ENCODE measurements at regions not wholly inside any gene's neighbourhood (a gene's known extent, or its start where the extent isn't known, plus 50 kb on each side); places are given as distances from the start of the nearest gene placed in this dataset.

DNA sequence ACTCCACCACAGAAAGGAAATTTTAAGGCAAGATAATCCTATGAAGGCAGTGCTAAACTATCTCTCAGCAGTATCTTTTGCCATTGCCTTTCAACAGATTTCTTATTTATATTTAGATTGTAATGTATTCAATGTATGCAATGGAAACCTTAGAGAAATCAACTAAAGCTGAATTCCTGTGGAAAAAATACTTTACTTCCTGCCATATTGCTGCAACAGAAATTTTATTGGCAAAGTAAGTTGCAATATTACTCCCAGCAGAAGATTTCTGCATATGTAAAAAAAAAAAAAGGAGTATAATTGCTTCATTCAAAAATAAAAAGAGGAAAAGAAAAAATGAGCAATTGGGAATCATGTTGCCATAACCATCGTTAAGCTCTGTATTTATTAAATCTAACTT, 454.6 kb upstream of the CD180 start:
- TF ChIP-seq, protein P1, sequence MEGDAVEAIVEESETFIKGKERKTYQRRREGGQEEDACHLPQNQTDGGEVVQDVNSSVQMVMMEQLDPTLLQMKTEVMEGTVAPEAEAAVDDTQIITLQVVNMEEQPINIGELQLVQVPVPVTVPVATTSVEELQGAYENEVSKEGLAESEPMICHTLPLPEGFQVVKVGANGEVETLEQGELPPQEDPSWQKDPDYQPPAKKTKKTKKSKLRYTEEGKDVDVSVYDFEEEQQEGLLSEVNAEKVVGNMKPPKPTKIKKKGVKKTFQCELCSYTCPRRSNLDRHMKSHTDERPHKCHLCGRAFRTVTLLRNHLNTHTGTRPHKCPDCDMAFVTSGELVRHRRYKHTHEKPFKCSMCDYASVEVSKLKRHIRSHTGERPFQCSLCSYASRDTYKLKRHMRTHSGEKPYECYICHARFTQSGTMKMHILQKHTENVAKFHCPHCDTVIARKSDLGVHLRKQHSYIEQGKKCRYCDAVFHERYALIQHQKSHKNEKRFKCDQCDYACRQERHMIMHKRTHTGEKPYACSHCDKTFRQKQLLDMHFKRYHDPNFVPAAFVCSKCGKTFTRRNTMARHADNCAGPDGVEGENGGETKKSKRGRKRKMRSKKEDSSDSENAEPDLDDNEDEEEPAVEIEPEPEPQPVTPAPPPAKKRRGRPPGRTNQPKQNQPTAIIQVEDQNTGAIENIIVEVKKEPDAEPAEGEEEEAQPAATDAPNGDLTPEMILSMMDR (conservative IDR thresholded peaks at IDR 0.05), result no peak
- H3K27ac ChIP-seq, result no peak overlapping the region

DNA sequence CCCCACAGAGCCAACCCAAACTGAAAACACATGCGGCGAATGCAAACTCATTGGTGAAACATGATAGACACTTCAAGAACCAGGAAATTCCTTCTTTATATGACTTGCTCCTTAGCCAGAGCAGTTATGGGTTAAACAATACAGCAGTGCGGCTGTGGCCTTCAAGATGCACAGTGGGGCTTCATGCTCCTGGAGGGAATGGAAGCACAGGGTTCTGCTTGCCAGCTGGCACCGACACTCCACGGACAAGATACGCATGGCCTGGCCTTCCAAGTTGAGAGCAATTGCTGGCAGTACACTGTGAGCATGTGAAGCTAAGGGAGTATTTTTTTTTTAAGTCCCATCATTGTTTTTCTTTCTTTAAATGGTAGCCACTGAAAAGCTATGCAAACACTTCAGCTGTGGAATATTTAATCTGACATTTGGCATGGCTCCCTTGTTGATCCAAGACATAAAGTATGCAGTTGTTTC, 451.6 kb upstream of the CD180 start:
- TF ChIP-seq, protein P1 (conservative IDR thresholded peaks at IDR 0.05), result no peak
- peak overlapping the region; percentile 81 for H3K27ac ChIP-seq

DNA sequence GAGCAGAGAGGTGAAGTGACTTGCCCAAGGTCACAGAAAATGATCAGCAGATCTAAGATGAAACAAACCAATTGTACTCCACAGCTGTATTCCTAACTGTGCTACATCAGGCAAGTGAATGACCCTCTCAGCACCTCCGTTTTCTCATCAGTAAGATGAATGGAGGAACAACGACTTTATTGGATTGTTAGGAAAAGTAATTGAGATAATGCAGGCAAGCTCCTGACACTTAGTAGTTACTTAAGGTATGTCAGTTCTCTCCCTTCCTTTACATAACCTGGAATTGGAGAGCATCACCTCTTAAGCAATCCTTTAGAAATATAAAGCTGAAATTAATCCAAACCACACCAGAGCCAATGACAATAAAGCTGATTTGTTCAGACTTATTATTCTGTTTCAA, 451.2 kb upstream of the CD180 start:
- H3K27ac ChIP-seq, result peak overlapping the region; percentile 81
- TF ChIP-seq, protein P1 (conservative IDR thresholded peaks at IDR 0.05), result no peak

DNA sequence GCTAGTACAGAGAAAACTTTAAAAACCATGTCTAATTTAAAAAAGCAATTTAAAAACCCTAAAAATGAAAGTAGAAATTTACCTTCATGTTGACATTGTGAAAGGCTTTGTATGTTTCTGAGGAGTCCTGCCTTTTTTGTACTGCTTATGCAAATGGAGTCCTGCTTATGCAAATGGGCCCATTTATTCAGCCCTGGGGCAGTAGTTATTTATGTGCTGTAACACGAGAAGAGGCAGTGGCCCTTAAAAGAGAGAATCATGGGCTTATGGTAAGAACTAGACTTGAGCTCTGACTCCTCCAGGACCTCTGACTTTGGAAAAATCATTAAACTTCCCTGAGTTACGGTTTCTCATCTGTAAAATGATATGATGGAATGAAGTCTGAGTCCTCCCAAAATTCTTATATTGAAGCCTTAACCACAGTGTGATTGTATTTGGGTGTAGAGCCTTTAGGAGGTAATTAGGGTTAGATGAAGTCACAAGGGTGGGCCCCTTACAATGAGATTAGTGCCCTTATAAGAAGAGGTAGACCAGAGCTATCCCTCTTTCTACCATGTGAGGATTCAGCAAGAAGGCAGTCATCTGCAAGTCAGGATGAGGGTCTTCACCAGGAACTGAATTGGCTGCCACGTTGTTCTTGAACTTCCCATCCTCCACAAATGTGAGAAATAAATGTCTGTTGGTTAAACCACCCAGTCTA, 447.8 kb upstream of the CD180 start:
- H3K27ac ChIP-seq, result no peak overlapping the region
- TF ChIP-seq, protein P1 (conservative IDR thresholded peaks at IDR 0.05), result no peak

DNA sequence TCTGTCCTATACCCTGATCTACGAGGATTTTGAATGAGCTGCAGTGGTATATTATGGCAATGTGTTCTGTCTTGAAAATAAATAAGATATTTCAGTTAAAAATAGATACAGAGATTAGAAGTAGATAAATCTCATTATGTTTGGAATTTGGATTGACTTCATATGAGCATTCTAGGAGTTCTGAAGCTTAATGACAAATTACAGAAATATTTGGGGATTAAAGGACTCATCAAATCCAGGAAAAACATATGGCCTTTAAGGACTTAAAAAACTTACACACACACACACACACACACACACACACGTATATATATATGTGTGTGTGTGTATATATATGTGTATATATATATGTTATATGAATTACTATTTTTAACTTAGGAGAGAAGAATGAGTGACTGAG, 446.9 kb upstream of the CD180 start:
- TF ChIP-seq, protein P1 (conservative IDR thresholded peaks at IDR 0.05), result no peak

DNA sequence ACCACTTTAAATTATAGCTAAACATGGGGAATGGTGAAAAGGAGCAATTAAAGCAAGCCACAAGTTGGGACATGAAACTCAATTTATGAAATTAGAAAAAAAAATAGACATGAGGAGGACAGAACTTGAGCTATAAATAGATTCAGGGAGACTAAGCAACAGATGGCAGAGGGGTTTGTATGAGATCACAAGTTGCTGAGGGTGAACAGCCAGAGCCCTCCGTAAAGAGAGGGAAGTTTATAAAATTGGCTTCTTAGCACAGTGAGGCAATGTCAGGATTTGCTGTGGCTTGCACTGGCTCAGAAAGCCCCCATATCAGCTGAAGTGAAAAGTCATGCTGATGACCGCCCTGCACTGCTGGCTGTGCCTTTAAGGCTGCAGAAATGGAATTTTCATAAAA, 443.4 kb upstream of the CD180 start:
- TF ChIP-seq, protein P1 (conservative IDR thresholded peaks at IDR 0.05), result no peak
- H3K27ac ChIP-seq, result no peak overlapping the region

More for the DNA sequence above, 446.9 kb upstream of the CD180 start:
- H3K27ac ChIP-seq, result no peak overlapping the region

DNA sequence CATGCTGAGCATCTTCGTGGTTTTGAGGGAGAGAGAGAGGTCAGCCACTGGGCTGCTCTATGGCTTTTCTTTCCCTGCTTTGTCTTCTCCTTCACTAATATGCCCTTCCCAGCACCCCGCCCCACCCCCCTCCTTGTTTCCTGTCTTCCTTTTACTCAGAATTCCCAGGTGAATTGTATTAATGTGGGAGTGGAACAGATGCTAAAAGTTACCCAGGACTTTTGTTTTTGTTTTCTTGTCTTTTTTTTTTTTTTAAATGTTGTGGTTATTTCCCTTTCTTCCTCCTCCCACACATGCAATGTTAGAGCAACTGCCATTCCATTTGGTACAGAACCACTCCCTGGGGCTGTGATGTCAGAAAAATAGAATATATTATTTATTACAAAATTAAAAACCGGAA, 442.7 kb upstream of the CD180 start:
- TF ChIP-seq, protein P1 (conservative IDR thresholded peaks at IDR 0.05), result no peak

More for the DNA sequence above, 442.7 kb upstream of the CD180 start:
- H3K27ac ChIP-seq, result no peak overlapping the region

Data from VCaP (cell line).